MM.1S (cell line): ENCODE measurements at regions not wholly inside any gene's neighbourhood (a gene's known extent, or its start where the extent isn't known, plus 50 kb on each side); places are given as distances from the start of the nearest gene placed in this dataset.

ENCODE experiments used
- DNase-seq: peaks from one replicate; pipeline ENCODE4 v3.0.0-alpha.2; 2015
- H2AFZ ChIP-seq: fragments of 300-600 bp; sonication (generic); 2 replicates; pipeline ENCODE4 v1.6.0; 2016; ENCODE audit warnings: antibody characterized with exemption, low read length
- H3F3A ChIP-seq: fragments of 300-600 bp; sonication (generic); 2 replicates; pipeline ENCODE4 v1.6.1; 2016; ENCODE audit warnings: mild to moderate bottlenecking, antibody characterized with exemption, low read length, moderate library complexity, mixed read lengths; ENCODE audit not compliant: insufficient read depth
- H3K27ac ChIP-seq: fragments of 300-600 bp; sonication (generic); 2 replicates; pipeline ENCODE4 v1.5.1; 2016; ENCODE audit warnings: mild to moderate bottlenecking, low read length
- H3K27me3 ChIP-seq: fragments of 300-600 bp; sonication (generic); replicated peaks from 2 replicates; pipeline ENCODE4 v1.6.0; 2016; ENCODE audit warnings: low read length; ENCODE audit not compliant: insufficient read depth
- H3K36me3 ChIP-seq: fragments of 300-600 bp; sonication (generic); replicated peaks from 2 replicates; pipeline ENCODE4 v1.6.1; 2016; ENCODE audit warnings: mild to moderate bottlenecking, low read length, mixed read lengths; ENCODE audit not compliant: insufficient read depth
- H3K4me1 ChIP-seq: fragments of 300-600 bp; sonication (generic); 2 replicates; pipeline ENCODE4 v1.6.1; 2016; ENCODE audit warnings: low read length, mixed read lengths
- H3K4me2 ChIP-seq: fragments of 300-600 bp; sonication (generic); 2 replicates; pipeline ENCODE4 v1.6.0; 2016; ENCODE audit warnings: low read depth, low read length
- H3K4me3 ChIP-seq: fragments of 300-600 bp; sonication (generic); 2 replicates; pipeline ENCODE4 v1.5.1; 2016; ENCODE audit warnings: low read length, mixed read lengths
- H3K79me2 ChIP-seq: fragments of 300-600 bp; sonication (generic); 2 replicates; pipeline ENCODE4 v1.6.1; 2016; ENCODE audit warnings: mixed run types, low read length, mixed read lengths
- H3K9ac ChIP-seq: fragments of 300-600 bp; sonication (generic); 2 replicates; pipeline ENCODE4 v1.6.1; 2016; ENCODE audit warnings: low read length, mixed read lengths
- H3K9me2 ChIP-seq: fragments of 300-600 bp; sonication (generic); replicated peaks from 2 replicates; pipeline ENCODE4 v1.6.1; 2016; ENCODE audit warnings: mild to moderate bottlenecking, low read length, mixed read lengths; ENCODE audit not compliant: insufficient read depth
- H3K9me3 ChIP-seq: fragments of 300-600 bp; sonication (generic); replicated peaks from 2 replicates; pipeline ENCODE4 v1.6.1; 2016; ENCODE audit warnings: mild to moderate bottlenecking, low read length, mixed read lengths; ENCODE audit not compliant: insufficient read depth
- H4K20me1 ChIP-seq: fragments of 300-600 bp; sonication (generic); 2 replicates; pipeline ENCODE4 v1.6.1; 2016; ENCODE audit warnings: mild to moderate bottlenecking, low read length, moderate library complexity, mixed read lengths; ENCODE audit not compliant: insufficient read depth
- EZH2 ChIP-seq: fragments of 300-600 bp; sonication (generic); optimal IDR thresholded peaks from 2 replicates; pipeline ENCODE3; 2017; ENCODE audit warnings: low read depth, mild to moderate bottlenecking, antibody characterized with exemption, low read length, mixed read lengths
- EZH2phosphoT487 ChIP-seq: fragments of 300-600 bp; sonication (generic); IDR thresholded peaks from 2 replicates; pipeline ENCODE4 v1.6.1; 2018; ENCODE audit warnings: antibody characterized with exemption, low read length
- TF ChIP-seq, protein P1 (sequence below): fragments of 300-600 bp; sonication (generic); IDR thresholded peaks from 2 replicates; pipeline ENCODE4 v1.5.1; 2016; ENCODE audit warnings: antibody characterized with exemption, low read length, mixed read lengths

DNA sequence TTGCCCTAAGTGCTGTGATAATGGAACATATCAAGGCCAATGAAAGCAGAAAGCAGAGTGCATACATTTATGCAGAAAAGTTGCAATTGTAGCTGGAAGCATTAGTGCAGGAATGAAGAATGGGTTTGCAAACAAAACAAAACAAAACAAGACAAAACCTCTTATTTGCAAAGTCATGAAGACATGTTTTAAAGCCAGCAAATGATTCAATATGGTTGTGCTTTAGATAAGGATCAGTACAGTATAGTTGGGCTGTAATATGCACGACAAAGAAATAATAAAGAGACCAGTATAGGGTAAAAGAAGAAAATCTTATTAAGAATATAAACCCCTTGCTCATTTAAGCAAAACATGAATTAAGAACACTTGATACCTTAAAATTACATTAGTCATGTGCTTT is 398.1 kb downstream of the KIF2B start:
- no peaks in the 10 kb centered on the region for H3K36me3 ChIP-seq
- no peak for DNase-seq
- no peak overlapping the region for H3K4me2 ChIP-seq
- no peaks in the 10 kb centered on the region for H3K4me1 ChIP-seq
- H3F3A ChIP-seq, result no peaks in the 10 kb centered on the region
- H3K9ac ChIP-seq, result no peak overlapping the region
- no peak overlapping the region for H3K27ac ChIP-seq
- H3K79me2 ChIP-seq, result no peaks in the 10 kb centered on the region
- no peaks in the 10 kb centered on the region for H3K27me3 ChIP-seq
- no peak overlapping the region for H2AFZ ChIP-seq
- no peak overlapping the region for H3K4me3 ChIP-seq
- no peaks in the 10 kb centered on the region for H3K9me2 ChIP-seq
- H4K20me1 ChIP-seq, result no peaks in the 10 kb centered on the region
- H3K9me3 ChIP-seq, result no peaks in the 10 kb centered on the region
- TF ChIP-seq EZH2phosphoT487 (no peak), EZH2 (no peak)
- TF ChIP-seq, protein P1, sequence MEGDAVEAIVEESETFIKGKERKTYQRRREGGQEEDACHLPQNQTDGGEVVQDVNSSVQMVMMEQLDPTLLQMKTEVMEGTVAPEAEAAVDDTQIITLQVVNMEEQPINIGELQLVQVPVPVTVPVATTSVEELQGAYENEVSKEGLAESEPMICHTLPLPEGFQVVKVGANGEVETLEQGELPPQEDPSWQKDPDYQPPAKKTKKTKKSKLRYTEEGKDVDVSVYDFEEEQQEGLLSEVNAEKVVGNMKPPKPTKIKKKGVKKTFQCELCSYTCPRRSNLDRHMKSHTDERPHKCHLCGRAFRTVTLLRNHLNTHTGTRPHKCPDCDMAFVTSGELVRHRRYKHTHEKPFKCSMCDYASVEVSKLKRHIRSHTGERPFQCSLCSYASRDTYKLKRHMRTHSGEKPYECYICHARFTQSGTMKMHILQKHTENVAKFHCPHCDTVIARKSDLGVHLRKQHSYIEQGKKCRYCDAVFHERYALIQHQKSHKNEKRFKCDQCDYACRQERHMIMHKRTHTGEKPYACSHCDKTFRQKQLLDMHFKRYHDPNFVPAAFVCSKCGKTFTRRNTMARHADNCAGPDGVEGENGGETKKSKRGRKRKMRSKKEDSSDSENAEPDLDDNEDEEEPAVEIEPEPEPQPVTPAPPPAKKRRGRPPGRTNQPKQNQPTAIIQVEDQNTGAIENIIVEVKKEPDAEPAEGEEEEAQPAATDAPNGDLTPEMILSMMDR, result no peak

DNA sequence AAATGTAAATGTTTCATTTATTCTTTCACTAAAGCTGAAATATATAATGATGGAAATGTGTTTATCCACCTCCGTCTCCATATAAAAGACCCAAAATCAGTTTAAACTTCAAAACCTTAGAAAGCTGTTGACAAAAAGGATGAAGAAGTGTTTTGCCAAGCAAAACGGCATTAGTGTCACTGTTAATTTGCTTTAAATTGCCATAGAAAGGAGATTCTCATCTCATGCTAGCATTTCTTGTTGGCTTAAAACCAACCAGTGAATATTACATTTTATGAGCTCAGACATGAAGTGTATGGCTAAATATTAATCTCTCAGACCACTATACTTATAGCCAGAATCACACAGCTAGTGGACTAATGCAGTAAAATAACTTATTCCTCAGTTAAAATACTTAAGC is 398.8 kb downstream of the KIF2B start:
- Histone ChIP-seq H2AFZ (no peak overlapping the region), H3F3A (no peaks in the 10 kb centered on the region), H3K4me1 (no peaks in the 10 kb centered on the region), H3K36me3 (no peaks in the 10 kb centered on the region), H3K9me3 (no peaks in the 10 kb centered on the region), H3K9me2 (no peaks in the 10 kb centered on the region), H3K27ac (no peak overlapping the region), H3K79me2 (no peaks in the 10 kb centered on the region), H4K20me1 (no peaks in the 10 kb centered on the region), H3K4me2 (no peak overlapping the region), H3K27me3 (no peaks in the 10 kb centered on the region), H3K9ac (no peak overlapping the region), H3K4me3 (no peak overlapping the region)
- no peak for DNase-seq
- no peak for TF ChIP-seq EZH2
- no peak for TF ChIP-seq EZH2phosphoT487
- TF ChIP-seq, protein P1, result no peak

DNA sequence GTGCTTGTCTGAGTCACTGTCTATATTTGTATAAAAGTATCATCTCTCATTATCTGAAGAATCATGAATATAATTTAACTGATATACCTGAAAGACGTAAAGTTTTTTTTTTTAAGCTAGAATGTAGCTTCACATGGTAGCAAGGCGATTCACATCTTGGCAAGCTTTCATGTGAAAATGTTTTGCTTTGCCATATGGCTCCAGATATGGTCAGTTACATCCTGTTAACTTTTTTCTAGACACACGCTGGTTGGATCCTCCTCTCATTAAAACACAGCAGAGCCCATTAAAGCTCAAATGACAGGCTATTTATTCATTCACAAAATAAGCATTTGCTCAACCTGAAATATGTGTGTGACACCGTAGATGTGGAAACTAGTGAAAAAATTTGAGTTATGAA is 412.8 kb downstream of the KIF2B start:
- TF ChIP-seq, protein P1, result no peak
- TF ChIP-seq EZH2 (no peak), EZH2phosphoT487 (no peak)
- Histone ChIP-seq H3K9me2 (no peaks in the 10 kb centered on the region), H3F3A (no peaks in the 10 kb centered on the region), H3K4me3 (no peak overlapping the region), H2AFZ (no peak overlapping the region), H3K9ac (no peak overlapping the region), H3K27me3 (no peaks in the 10 kb centered on the region), H3K36me3 (no peaks in the 10 kb centered on the region), H4K20me1 (no peaks in the 10 kb centered on the region), H3K27ac (no peak overlapping the region), H3K9me3 (no peaks in the 10 kb centered on the region), H3K4me2 (no peak overlapping the region), H3K4me1 (no peaks in the 10 kb centered on the region), H3K79me2 (no peaks in the 10 kb centered on the region)
- no peak for DNase-seq
